Trophoblast cell (in vitro differentiated cells and primary cell): ENCODE measurements at regions not wholly inside any gene's neighbourhood (a gene's known extent, or its start where the extent isn't known, plus 50 kb on each side); places are given as distances from the start of the nearest gene placed in this dataset.

Source experiments
- DNase-seq, 2 donors: peaks; one replicate each; pipeline ENCODE4 v3.0.0-alpha.2; 2016
- H2AFZ ChIP-seq: 2 replicates; pipeline ENCODE4 v1.6.1; 2013; ENCODE audit warnings: low read length, moderate library complexity, mild to moderate bottlenecking; ENCODE audit not compliant: insufficient read depth, poor library complexity
- H2AK5ac ChIP-seq: 2 replicates; pipeline ENCODE4 v1.6.1; 2013; ENCODE audit warnings: mild to moderate bottlenecking, low read length
- H2BK120ac ChIP-seq: 2 replicates; pipeline ENCODE4 v1.6.1; 2013; ENCODE audit warnings: low read length, mild to moderate bottlenecking, moderate library complexity; ENCODE audit not compliant: insufficient read depth, poor library complexity
- H2BK12ac ChIP-seq: 2 replicates; pipeline ENCODE4 v1.6.1; 2013; ENCODE audit warnings: mild to moderate bottlenecking, low read length, moderate library complexity
- H2BK5ac ChIP-seq: 2 replicates; pipeline ENCODE4 v1.6.1; 2013; ENCODE audit warnings: low read length, low read depth, moderate library complexity, mild to moderate bottlenecking; ENCODE audit not compliant: poor library complexity
- H3K14ac ChIP-seq: 2 replicates; pipeline ENCODE4 v1.6.1; 2013; ENCODE audit warnings: mild to moderate bottlenecking, low read length
- H3K18ac ChIP-seq: 2 replicates; pipeline ENCODE4 v1.6.1; 2013; ENCODE audit warnings: mild to moderate bottlenecking, low read length
- H3K23ac ChIP-seq: 2 replicates; pipeline ENCODE4 v1.6.1; 2013; ENCODE audit warnings: low read length
- H3K27ac ChIP-seq: 2 replicates; pipeline ENCODE4 v1.5.1; 2013; ENCODE audit warnings: low read depth, mild to moderate bottlenecking, inconsistent platforms, low read length, moderate library complexity
- H3K27me3 ChIP-seq: 2 replicates; pipeline ENCODE4 v1.6.1; 2013; ENCODE audit warnings: inconsistent platforms, mild to moderate bottlenecking, low read length, moderate library complexity; ENCODE audit not compliant: insufficient read depth
- H3K36me3 ChIP-seq, 2 experiments: 1 replicate in 1 of 2; 2 replicates in 1 of 2; pipeline ENCODE4 v1.6.1; 2013; ENCODE audit warnings: low read length in 2 of 2, mild to moderate bottlenecking in 2 of 2, moderate library complexity in 1 of 2; ENCODE audit not compliant: insufficient read depth in 2 of 2, control insufficient read depth in 1 of 2
- H3K4ac ChIP-seq: 2 replicates; pipeline ENCODE4 v1.6.1; 2013; ENCODE audit warnings: low read depth, mild to moderate bottlenecking, low read length, moderate library complexity
- H3K4me1 ChIP-seq, 2 experiments: 1 replicate in 1 of 2; 2 replicates in 1 of 2; pipeline ENCODE4 v1.6.1; 2013; ENCODE audit warnings: low read length in 2 of 2, mild to moderate bottlenecking in 2 of 2, moderate library complexity in 1 of 2; ENCODE audit not compliant: insufficient read depth in 2 of 2, control insufficient read depth in 1 of 2
- H3K4me2 ChIP-seq: 2 replicates; pipeline ENCODE4 v1.6.1; 2013; ENCODE audit warnings: inconsistent platforms, mild to moderate bottlenecking, low read length, moderate library complexity
- H3K4me3 ChIP-seq: 2 replicates; pipeline ENCODE4 v1.5.1; 2013; ENCODE audit warnings: mild to moderate bottlenecking, low read depth, low read length, inconsistent platforms
- H3K79me1 ChIP-seq: one replicate; pipeline ENCODE4 v1.6.1; 2013; ENCODE audit warnings: low read length
- H3K79me2 ChIP-seq: 2 replicates; pipeline ENCODE4 v1.6.1; 2013; ENCODE audit warnings: low read length, mild to moderate bottlenecking; ENCODE audit not compliant: control insufficient read depth, insufficient read depth, poor library complexity
- H3K9ac ChIP-seq: 2 replicates; pipeline ENCODE4 v1.6.1; 2013; ENCODE audit warnings: mild to moderate bottlenecking, low read length
- H3K9me3 ChIP-seq: 2 replicates; pipeline ENCODE4 v1.6.1; 2013; ENCODE audit warnings: low read depth, mild to moderate bottlenecking, control low read depth, inconsistent platforms, low read length; ENCODE audit not compliant: insufficient read depth
- H4K12ac ChIP-seq: 2 replicates; pipeline ENCODE4 v1.6.1; 2013; ENCODE audit warnings: low read depth, mild to moderate bottlenecking, low read length, moderate library complexity
- H4K8ac ChIP-seq: 2 replicates; pipeline ENCODE4 v1.6.1; 2013; ENCODE audit warnings: low read depth, mild to moderate bottlenecking, low read length, moderate library complexity
- H4K91ac ChIP-seq: one replicate; pipeline ENCODE4 v1.6.1; 2013; ENCODE audit warnings: low read depth, mild to moderate bottlenecking, low read length, moderate library complexity
- WGBS: extraction: QIAGEN DNeasy Blood & Tissue Kit; methylation state at CpG from one replicate; pipeline ENCODE4 v1.1.7; 2013; ENCODE audit warnings: missing lambda C conversion rate; ENCODE audit not compliant: insufficient read length, insufficient coverage; ENCODE audit errors: extremely low coverage; 5-methylcytosine and 5-hydroxymethylcytosine counted together

GRCh38 chr2:140057928-140058327 is 1277.7 kb upstream of the NXPH2 start:
- no peak overlapping the region for H2BK5ac ChIP-seq
- H4K12ac ChIP-seq, result no peak overlapping the region
- H4K8ac ChIP-seq, result no peak overlapping the region
- no peak overlapping the region for H3K4me3 ChIP-seq
- no peak overlapping the region for H3K4ac ChIP-seq
- no peak for DNase-seq
- H2BK120ac ChIP-seq, result no peak overlapping the region
- no peak overlapping the region for H3K18ac ChIP-seq
- no peaks in the 10 kb centered on the region for H3K79me2 ChIP-seq
- no peaks in the 10 kb centered on the region for H3K4me1 ChIP-seq
- no peak overlapping the region for H2AK5ac ChIP-seq
- H2AFZ ChIP-seq, result no peak overlapping the region
- H3K9me3 ChIP-seq, result no peaks in the 10 kb centered on the region
- no peaks in the 10 kb centered on the region for H3K27me3 ChIP-seq
- H4K91ac ChIP-seq, result no peak overlapping the region
- no peak overlapping the region for H3K27ac ChIP-seq
- H3K9ac ChIP-seq, result no peak overlapping the region
- no peaks in the 10 kb centered on the region for H3K79me1 ChIP-seq
- H3K14ac ChIP-seq, result no peak overlapping the region
- H3K23ac ChIP-seq, result no peak overlapping the region
- no peak overlapping the region for H3K4me2 ChIP-seq
- no peaks in the 10 kb centered on the region for H3K36me3 ChIP-seq
- no peak overlapping the region for H2BK12ac ChIP-seq
- no CpG with 5 or more reads among the region's 1 CpG for WGBS

DNA sequence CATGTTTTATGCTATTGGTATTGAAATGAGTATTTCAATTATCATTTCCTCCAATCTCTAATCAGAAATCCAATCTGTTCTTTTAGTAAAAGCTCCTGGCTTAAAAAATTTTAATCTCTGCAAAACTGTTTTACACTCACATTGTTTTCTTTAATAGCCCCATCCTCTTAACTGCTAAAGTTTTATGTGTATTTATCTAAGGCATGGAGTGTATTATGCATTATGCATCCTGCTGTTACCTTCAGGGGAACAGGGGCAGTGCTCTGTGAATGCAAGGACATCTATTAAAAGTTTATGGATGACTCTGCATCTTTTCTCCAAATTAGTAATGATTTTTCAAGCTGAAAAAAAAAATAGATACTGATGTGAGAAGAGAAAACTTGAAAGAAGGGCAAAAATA is 1261.6 kb upstream of the NXPH2 start:
- no peak overlapping the region for H3K9ac ChIP-seq
- H3K4me1 ChIP-seq, result no peaks in the 10 kb centered on the region
- H3K27ac ChIP-seq, result no peak overlapping the region
- no peak overlapping the region for H3K23ac ChIP-seq
- H3K4ac ChIP-seq, result no peak overlapping the region
- no peaks in the 10 kb centered on the region for H3K27me3 ChIP-seq
- no peak overlapping the region for H3K18ac ChIP-seq
- H4K8ac ChIP-seq, result no peak overlapping the region
- no peak overlapping the region for H2BK120ac ChIP-seq
- H3K4me3 ChIP-seq, result no peak overlapping the region
- H3K79me2 ChIP-seq, result no peaks in the 10 kb centered on the region
- H4K12ac ChIP-seq, result no peak overlapping the region
- H3K4me2 ChIP-seq, result no peak overlapping the region
- no peaks in the 10 kb centered on the region for H3K79me1 ChIP-seq
- no peak overlapping the region for H2BK12ac ChIP-seq
- peaks cover 3% of the 10 kb centered on the region for H3K9me3 ChIP-seq
- no peaks in the 10 kb centered on the region for H3K36me3 ChIP-seq
- H2BK5ac ChIP-seq, result no peak overlapping the region
- no peak overlapping the region for H2AK5ac ChIP-seq
- H3K14ac ChIP-seq, result no peak overlapping the region
- no peak overlapping the region for H4K91ac ChIP-seq
- H2AFZ ChIP-seq, result no peak overlapping the region
- DNase-seq, result no peak

DNA sequence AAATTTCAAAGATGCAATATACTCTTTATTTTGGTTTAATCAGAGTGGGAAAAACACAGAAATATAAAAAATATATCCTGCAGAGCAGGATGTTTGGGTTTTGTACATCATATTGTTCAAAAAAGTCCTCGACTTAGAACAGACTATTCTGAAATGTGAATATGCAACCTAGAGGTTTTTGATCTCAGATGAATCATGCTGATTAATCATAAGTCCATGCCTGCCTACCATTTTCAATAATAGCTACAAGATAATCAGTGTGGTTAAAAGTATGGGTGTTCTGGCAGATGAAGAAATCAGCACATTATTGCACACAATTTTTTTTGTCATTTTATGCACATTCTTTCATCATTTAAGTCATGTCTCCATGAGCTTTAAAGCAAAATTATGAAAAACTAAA is 1261.0 kb upstream of the NXPH2 start:
- Histone ChIP-seq H3K27ac (no peak overlapping the region), H3K4ac (no peak overlapping the region), H4K91ac (no peak overlapping the region), H2BK12ac (no peak overlapping the region), H3K9me3 (peaks cover 3% of the 10 kb centered on the region), H3K4me3 (no peak overlapping the region), H2AFZ (no peak overlapping the region), H3K27me3 (no peaks in the 10 kb centered on the region), H2BK120ac (no peak overlapping the region), H3K4me1 (no peaks in the 10 kb centered on the region), H3K18ac (no peak overlapping the region), H3K9ac (no peak overlapping the region), H3K14ac (no peak overlapping the region), H3K23ac (no peak overlapping the region), H2BK5ac (no peak overlapping the region), H3K4me2 (no peak overlapping the region), H3K79me2 (no peaks in the 10 kb centered on the region), H2AK5ac (no peak overlapping the region), H3K79me1 (no peaks in the 10 kb centered on the region), H4K12ac (no peak overlapping the region), H3K36me3 (no peaks in the 10 kb centered on the region), H4K8ac (no peak overlapping the region)
- WGBS, result no CpG with 5 or more reads among the region's 1 CpG
- no peak for DNase-seq

- H3K9ac ChIP-seq, result no peak overlapping the region
- H3K9me3 ChIP-seq, result peaks cover 2% of the 10 kb centered on the region
- H2BK5ac ChIP-seq, result no peak overlapping the region
- WGBS, result no CpG with 5 or more reads among the region's 2 CpGs
- no peaks in the 10 kb centered on the region for H3K4me1 ChIP-seq
- H3K14ac ChIP-seq, result no peak overlapping the region
- no peak overlapping the region for H3K27ac ChIP-seq
- H3K23ac ChIP-seq, result no peak overlapping the region
- H3K4me3 ChIP-seq, result no peak overlapping the region
- H2AK5ac ChIP-seq, result no peak overlapping the region
- H2AFZ ChIP-seq, result no peak overlapping the region
- H4K12ac ChIP-seq, result no peak overlapping the region
- no peak overlapping the region for H2BK120ac ChIP-seq
- H3K79me1 ChIP-seq, result no peaks in the 10 kb centered on the region
- H3K36me3 ChIP-seq, result no peaks in the 10 kb centered on the region
- H3K79me2 ChIP-seq, result no peaks in the 10 kb centered on the region
- H4K91ac ChIP-seq, result no peak overlapping the region
- H2BK12ac ChIP-seq, result no peak overlapping the region
- H4K8ac ChIP-seq, result no peak overlapping the region
- H3K27me3 ChIP-seq, result no peaks in the 10 kb centered on the region
- DNase-seq, result no peak
- H3K18ac ChIP-seq, result no peak overlapping the region
- no peak overlapping the region for H3K4me2 ChIP-seq
- no peak overlapping the region for H3K4ac ChIP-seq
Observed at GRCh38 chr2:140033638-140034037, 1253.4 kb upstream of the NXPH2 start.

GRCh38 chr2:140027966-140028365 is 1247.8 kb upstream of the NXPH2 start:
- H2AFZ ChIP-seq, result no peak overlapping the region
- H3K79me1 ChIP-seq, result no peaks in the 10 kb centered on the region

More at GRCh38 chr2:140027966-140028365, 1247.8 kb upstream of the NXPH2 start:
- Histone ChIP-seq H4K8ac (no peak overlapping the region), H3K4me2 (no peak overlapping the region), H3K27me3 (no peaks in the 10 kb centered on the region), H4K91ac (no peak overlapping the region), H3K14ac (no peak overlapping the region), H3K79me2 (no peaks in the 10 kb centered on the region), H3K9me3 (no peaks in the 10 kb centered on the region), H3K4ac (no peak overlapping the region), H3K4me1 (no peaks in the 10 kb centered on the region), H3K23ac (no peak overlapping the region), H3K36me3 (no peaks in the 10 kb centered on the region), H3K18ac (no peak overlapping the region), H2BK5ac (no peak overlapping the region), H3K9ac (no peak overlapping the region), H4K12ac (no peak overlapping the region), H3K4me3 (no peak overlapping the region), H2BK12ac (no peak overlapping the region), H2BK120ac (no peak overlapping the region), H3K27ac (no peak overlapping the region), H2AK5ac (no peak overlapping the region)
- no CpG with 5 or more reads among the region's 1 CpG for WGBS
- no peak for DNase-seq
